K562 (cell line): ENCODE measurements at regions not wholly inside any gene's neighbourhood (a gene's known extent, or its start where the extent isn't known, plus 50 kb on each side); places are given as distances from the start of the nearest gene placed in this dataset.

Source experiments
- CREB5 ChIP-seq: fragments of 250-450 bp; sonication (Bioruptor Pico); IDR thresholded peaks from 2 replicates; pipeline ENCODE4 v1.5.0; 2020; ENCODE audit warnings: mild to moderate bottlenecking
- CREBBP ChIP-seq: IDR thresholded peaks from one replicate; pipeline ENCODE4 v1.6.1; 2012; ENCODE audit warnings: low read depth, mild to moderate bottlenecking, control low read depth, inconsistent platforms, low read length
- ERF ChIP-seq: fragments of 450-650 bp; formaldehyde crosslinking; IDR thresholded peaks from 2 replicates; pipeline ENCODE4 v1.4.0; 2020; ENCODE audit warnings: mild to moderate bottlenecking, mixed read lengths
- FIP1L1 ChIP-seq: fragments of 200-400 bp; formaldehyde crosslinking; IDR thresholded peaks from 2 replicates; pipeline ENCODE4 v1.6.1; 2018; ENCODE audit warnings: mild to moderate bottlenecking, low read depth, low read length; ENCODE audit not compliant: poor library complexity, severe bottlenecking
- HNRNPL ChIP-seq: fragments of 200-400 bp; formaldehyde crosslinking; IDR thresholded peaks from 2 replicates; pipeline ENCODE4 v1.6.1; 2017; ENCODE audit warnings: low read depth, mild to moderate bottlenecking, low read length
- KLF1 ChIP-seq: fragments of 450-650 bp; IDR thresholded peaks from 2 replicates; pipeline ENCODE4 v1.6.1; 2016; ENCODE audit warnings: missing genetic modification characterization, missing compliant biosample characterization
- MECOM ChIP-seq: fragments of 250-450 bp; sonication (Bioruptor Pico); IDR thresholded peaks from 2 replicates; pipeline ENCODE4 v1.8.0; 2022; ENCODE audit warnings: inconsistent platforms
- NEUROD1 ChIP-seq: fragments of 150-350 bp; IDR thresholded peaks from 2 replicates; pipeline ENCODE4 v1.6.1; 2014; ENCODE audit warnings: borderline replicate concordance, low read length, low read depth; ENCODE audit not compliant: partially characterized antibody
- PRMT5 ChIP-seq: sonication (generic); formaldehyde crosslinking; IDR thresholded peaks from 2 replicates; pipeline ENCODE4 v1.5.0; 2020; ENCODE audit warnings: missing genetic modification reagents
- RNF219 ChIP-seq: fragments of 250-450 bp; sonication (Bioruptor Pico); IDR thresholded peaks from 2 replicates; pipeline ENCODE4 v1.5.0; 2022; ENCODE audit warnings: mild to moderate bottlenecking
- TCF7L2 ChIP-seq: fragments of 150-350 bp; IDR thresholded peaks from 2 replicates; pipeline ENCODE4 v1.6.1; 2016; ENCODE audit warnings: low read depth, mild to moderate bottlenecking, low read length, moderate library complexity
- TGIF2 ChIP-seq: sonication (generic); formaldehyde crosslinking; IDR thresholded peaks from 2 replicates; pipeline ENCODE4 v1.8.1; 2022; ENCODE audit warnings: mild to moderate bottlenecking, missing genetic modification reagents, moderate library complexity
- THAP12 ChIP-seq: fragments of 250-450 bp; sonication (Bioruptor Pico); IDR thresholded peaks from 2 replicates; pipeline ENCODE4 v1.9.0; 2021; ENCODE audit warnings: mild to moderate bottlenecking, inconsistent platforms
- THRA ChIP-seq: fragments of 450-650 bp; IDR thresholded peaks from 2 replicates; pipeline ENCODE4 v1.6.1; 2017; ENCODE audit warnings: mild to moderate bottlenecking, moderate library complexity
- XRCC3 ChIP-seq: fragments of 450-650 bp; IDR thresholded peaks from 2 replicates; pipeline ENCODE4 v1.6.1; 2017; ENCODE audit warnings: mild to moderate bottlenecking, moderate library complexity
- ZMIZ1 ChIP-seq, 2 experiments: fragments of 150-350 bp in 1 of 2; IDR thresholded peaks; 2 replicates each; pipeline ENCODE4 v1.6.1; 2012 to 2016; ENCODE audit warnings: low read depth in 2 of 2, low read length in 2 of 2, mild to moderate bottlenecking in 1 of 2, moderate library complexity in 1 of 2
- ZNF146 ChIP-seq: IDR thresholded peaks from one replicate; pipeline ENCODE4 v1.6.1; 2018; ENCODE audit warnings: missing compliant biosample characterization; ENCODE audit not compliant: unreplicated experiment
- ZNF57 ChIP-seq: fragments of 450-650 bp; formaldehyde crosslinking; IDR thresholded peaks from 2 replicates; pipeline ENCODE4 v1.4.0; 2020; ENCODE audit warnings: mild to moderate bottlenecking, moderate library complexity
- ZNF778 ChIP-seq: fragments of 450-650 bp; formaldehyde crosslinking; IDR thresholded peaks from 2 replicates; pipeline ENCODE4 v1.4.0; 2020; ENCODE audit warnings: mild to moderate bottlenecking, moderate library complexity

- TF ChIP-seq ZMIZ1 (IDR thresholded peaks at IDR 0.05; ENCODE audit: low read depth in 2 of 2, low read length in 2 of 2) (no peak), ZNF778 (CRISPR knock-in tag) (no peak), TGIF2 (CRISPR knock-in tag) (no peak), NEUROD1 (no peak), TCF7L2 (no peak), CREBBP (no peak), PRMT5 (CRISPR knock-in tag) (no peak), KLF1 (tag) (no peak), ERF (CRISPR knock-in tag) (no peak), THAP12 (CRISPR knock-in tag) (no peak), RNF219 (CRISPR knock-in tag) (no peak), ZNF57 (CRISPR knock-in tag) (no peak), FIP1L1 (no peak), HNRNPL (no peak), THRA (no peak), ZNF146 (CRISPR knock-in tag) (no peak), MECOM (CRISPR knock-in tag) (no peak), XRCC3 (no peak), CREB5 (CRISPR knock-in tag) (no peak)
Observed at GRCh38 chr3:72143322-72143721, 358.4 kb upstream of the PROK2 start (continued).
